ENCODE measurements at regions not wholly inside any gene's neighbourhood (a gene's known extent, or its start where the extent isn't known, plus 50 kb on each side); places are given as distances from the start of the nearest gene placed in this dataset.
"Not testable (repeated sequence)": the region's sequence is repeated elsewhere in the genome, so short reads cannot be mapped to it uniquely, and the experiment has no call there.

GRCh38 chr6:27026361-27026760, 221.1 kb upstream of the PRSS16 start:
- DNase-seq (ENCODE audit: low read depth), result no peak
- Histone ChIP-seq H3K4me3 (ENCODE audit: low read depth, low read length) (no peak overlapping the region), H3K36me3 (ENCODE audit: control insufficient read depth, insufficient read depth, low read length) (no peaks in the 10 kb centered on the region), H3K27me3 (ENCODE audit: control insufficient read depth, insufficient read depth, low read length) (no peaks in the 10 kb centered on the region)
- TF ChIP-seq, protein P1, sequence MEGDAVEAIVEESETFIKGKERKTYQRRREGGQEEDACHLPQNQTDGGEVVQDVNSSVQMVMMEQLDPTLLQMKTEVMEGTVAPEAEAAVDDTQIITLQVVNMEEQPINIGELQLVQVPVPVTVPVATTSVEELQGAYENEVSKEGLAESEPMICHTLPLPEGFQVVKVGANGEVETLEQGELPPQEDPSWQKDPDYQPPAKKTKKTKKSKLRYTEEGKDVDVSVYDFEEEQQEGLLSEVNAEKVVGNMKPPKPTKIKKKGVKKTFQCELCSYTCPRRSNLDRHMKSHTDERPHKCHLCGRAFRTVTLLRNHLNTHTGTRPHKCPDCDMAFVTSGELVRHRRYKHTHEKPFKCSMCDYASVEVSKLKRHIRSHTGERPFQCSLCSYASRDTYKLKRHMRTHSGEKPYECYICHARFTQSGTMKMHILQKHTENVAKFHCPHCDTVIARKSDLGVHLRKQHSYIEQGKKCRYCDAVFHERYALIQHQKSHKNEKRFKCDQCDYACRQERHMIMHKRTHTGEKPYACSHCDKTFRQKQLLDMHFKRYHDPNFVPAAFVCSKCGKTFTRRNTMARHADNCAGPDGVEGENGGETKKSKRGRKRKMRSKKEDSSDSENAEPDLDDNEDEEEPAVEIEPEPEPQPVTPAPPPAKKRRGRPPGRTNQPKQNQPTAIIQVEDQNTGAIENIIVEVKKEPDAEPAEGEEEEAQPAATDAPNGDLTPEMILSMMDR (IDR thresholded peaks at IDR 0.05; ENCODE audit: insufficient read depth, low read length, poor library complexity, severe bottlenecking), result no peak

DNA sequence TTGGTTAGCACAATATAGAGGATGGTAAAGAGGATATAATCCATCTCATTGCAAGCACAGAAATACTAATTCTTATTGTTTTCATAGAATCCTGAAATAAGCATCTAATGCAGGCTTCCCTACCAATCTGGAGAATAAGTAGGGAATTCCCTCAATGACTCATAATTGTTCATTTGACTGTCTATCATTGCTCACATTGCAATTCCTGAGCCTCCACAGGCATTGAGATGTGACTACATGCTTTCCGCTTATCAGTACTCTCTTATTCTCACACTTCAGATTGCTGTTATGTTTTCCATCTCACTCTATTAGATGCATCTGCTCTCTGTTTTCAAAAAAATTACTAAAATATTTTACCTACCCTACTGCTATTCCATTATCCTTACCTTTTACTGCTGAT, 216.2 kb upstream of the PRSS16 start:
- DNase-seq (ENCODE audit: low read depth), result peak; percentile 23
- TF ChIP-seq, protein P1 (IDR thresholded peaks at IDR 0.05; ENCODE audit: insufficient read depth, low read length, poor library complexity, severe bottlenecking), result no peak
- Histone ChIP-seq H3K27me3 (ENCODE audit: control insufficient read depth, insufficient read depth, low read length) (no peaks in the 10 kb centered on the region), H3K36me3 (ENCODE audit: control insufficient read depth, insufficient read depth, low read length) (no peaks in the 10 kb centered on the region), H3K4me3 (ENCODE audit: low read depth, low read length) (no peak overlapping the region)

DNA sequence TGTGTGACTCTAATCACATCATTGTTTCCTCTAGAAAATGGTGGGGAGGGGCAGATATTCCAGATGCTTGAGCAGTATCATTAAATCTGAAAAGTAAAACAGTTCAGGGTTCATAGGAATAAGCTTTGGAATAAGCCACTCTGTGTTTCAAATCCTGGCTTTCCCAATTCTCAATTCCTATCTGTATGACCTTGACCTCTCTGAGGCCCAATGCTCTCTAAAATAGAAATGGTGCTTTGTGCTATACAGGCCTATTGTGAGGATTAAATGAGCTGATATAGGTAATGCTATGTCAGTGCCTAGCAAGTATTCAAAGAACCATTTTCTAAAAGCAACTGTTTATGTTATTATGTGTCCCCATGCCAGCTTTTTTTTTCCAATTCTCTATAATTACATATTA, 209.0 kb upstream of the PRSS16 start:
- TF ChIP-seq, protein P1 (IDR thresholded peaks at IDR 0.05; ENCODE audit: insufficient read depth, low read length, poor library complexity, severe bottlenecking), result no peak
- no peak overlapping the region for H3K4me3 ChIP-seq (ENCODE audit: low read depth, low read length)
- no peak for DNase-seq (ENCODE audit: low read depth)
- H3K36me3 ChIP-seq (ENCODE audit: control insufficient read depth, insufficient read depth, low read length), result no peaks in the 10 kb centered on the region
- no peaks in the 10 kb centered on the region for H3K27me3 ChIP-seq (ENCODE audit: control insufficient read depth, insufficient read depth, low read length)

DNA sequence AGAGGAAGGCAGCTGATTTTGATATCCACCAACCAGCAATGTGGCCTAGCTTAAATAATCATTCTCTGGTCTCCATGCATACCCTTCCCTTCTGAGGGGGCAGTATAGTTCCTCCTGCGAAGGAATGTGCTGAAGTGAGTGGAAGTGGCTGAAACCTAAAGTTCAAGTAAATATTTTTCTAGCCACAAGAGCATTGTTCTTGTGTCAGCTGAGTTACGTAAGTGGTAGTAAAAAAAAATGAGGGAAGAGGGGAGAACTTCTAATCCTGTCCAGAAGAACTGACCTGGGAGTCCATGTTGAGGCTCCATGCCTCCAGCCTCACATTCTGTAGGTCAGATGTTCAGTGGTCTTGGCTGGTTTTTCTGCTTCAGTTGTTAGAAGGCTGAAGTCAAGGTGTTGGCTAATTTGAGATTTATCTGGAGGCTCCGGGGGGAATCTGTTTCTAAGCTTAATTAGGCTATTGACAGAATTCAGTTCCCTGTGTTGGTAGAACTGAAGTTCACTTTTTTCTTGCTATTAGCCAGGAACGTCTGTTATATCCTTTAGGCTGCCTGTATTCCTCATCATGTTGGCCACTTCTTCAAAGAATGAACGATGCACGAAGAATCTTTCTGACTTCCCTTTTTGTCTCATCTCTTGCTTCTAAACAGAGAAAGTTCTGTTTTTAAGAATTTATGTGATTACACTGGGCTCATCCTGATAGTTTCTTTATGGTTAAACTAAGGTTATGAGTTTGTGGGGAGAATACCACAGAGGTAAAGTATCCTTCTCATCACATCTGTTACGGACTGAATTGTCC, 207.1 kb upstream of the PRSS16 start:
- H3K36me3 ChIP-seq (ENCODE audit: control insufficient read depth, insufficient read depth, low read length), result no peaks in the 10 kb centered on the region
- DNase-seq (ENCODE audit: low read depth), result peak; percentile 37
- TF ChIP-seq, protein P1 (IDR thresholded peaks at IDR 0.05; ENCODE audit: insufficient read depth, low read length, poor library complexity, severe bottlenecking), result no peak

GRCh38 chr6:27043244-27043643, 204.3 kb upstream of the PRSS16 start:
- H3K36me3 ChIP-seq (ENCODE audit: control insufficient read depth, insufficient read depth, low read length), result no peaks in the 10 kb centered on the region
- no peak for DNase-seq (ENCODE audit: low read depth)
- no peak overlapping the region for H3K4me3 ChIP-seq (ENCODE audit: low read depth, low read length)
- TF ChIP-seq, protein P1 (IDR thresholded peaks at IDR 0.05; ENCODE audit: insufficient read depth, low read length, poor library complexity, severe bottlenecking), result no peak
- H3K27me3 ChIP-seq (ENCODE audit: control insufficient read depth, insufficient read depth, low read length), result no peaks in the 10 kb centered on the region

More for the DNA sequence above, 207.1 kb upstream of the PRSS16 start:
- no peak overlapping the region for H3K4me3 ChIP-seq (ENCODE audit: low read depth, low read length)
- H3K27me3 ChIP-seq (ENCODE audit: control insufficient read depth, insufficient read depth, low read length), result no peaks in the 10 kb centered on the region

GRCh38 chr6:27045131-27045530, 202.4 kb upstream of the PRSS16 start:
- H3K27me3 ChIP-seq (ENCODE audit: control insufficient read depth, insufficient read depth, low read length); DNase-seq (ENCODE audit: low read depth); H3K36me3 ChIP-seq (ENCODE audit: control insufficient read depth, insufficient read depth, low read length); H3K4me3 ChIP-seq (ENCODE audit: low read depth, low read length): not testable (repeated sequence)

DNA sequence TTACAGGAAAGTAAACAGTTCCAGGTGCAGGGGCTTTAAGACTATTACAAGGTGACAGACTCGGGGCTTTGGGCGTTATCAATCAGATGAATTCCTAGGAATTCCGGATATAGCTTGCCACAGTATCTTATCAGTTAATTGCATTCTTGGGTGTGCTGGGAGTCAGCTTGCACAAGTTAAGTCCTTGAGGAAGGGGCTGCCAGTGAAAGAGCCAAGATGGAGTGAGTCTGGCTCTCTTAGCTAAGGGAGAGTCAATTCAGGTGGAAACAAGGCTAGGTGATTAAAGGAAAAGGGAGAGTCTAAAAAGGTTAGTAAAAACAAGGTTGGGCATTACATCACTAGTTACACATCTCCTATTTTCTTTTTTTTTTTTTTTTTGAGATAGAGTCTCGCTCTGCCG, 199.8 kb upstream of the PRSS16 start:
- H3K27me3 ChIP-seq (ENCODE audit: control insufficient read depth, insufficient read depth, low read length); H3K36me3 ChIP-seq (ENCODE audit: control insufficient read depth, insufficient read depth, low read length); H3K4me3 ChIP-seq (ENCODE audit: low read depth, low read length); DNase-seq (ENCODE audit: low read depth): not testable (repeated sequence)
